ENCODE measurements at regions not wholly inside any gene's neighbourhood (a gene's known extent, or its start where the extent isn't known, plus 50 kb on each side); places are given as distances from the start of the nearest gene placed in this dataset.

- Histone ChIP-seq H3K27me3 (no peaks in the 10 kb centered on the region), H3K4me1 (no peaks in the 10 kb centered on the region), H3K4me3 (replicated peaks in 1 of 3) (no peak overlapping the region), H3K36me3 (no peaks in the 10 kb centered on the region), H3K27ac (no peak overlapping the region), H3K9me3 (no peaks in the 10 kb centered on the region)
- WGBS, 2 donors = 85 to 94% methylated on average over 5 of the region's 5 CpGs
- intact Hi-C loops (cut with DNase I) = no loop called here
- no peak for DNase-seq
- no peak for TF ChIP-seq CTCF (IDR thresholded peaks at IDR 0.05)
- TF ChIP-seq POLR2A (IDR thresholded peaks at IDR 0.05) = no peak
These were observed 187.8 kb upstream of the PRDM1 start for GRCh38 chr6:105898286-105898685.

GRCh38 chr6:105897131-105897530 lies 189.0 kb upstream of the PRDM1 start:
- Histone ChIP-seq H3K9me3 (no peaks in the 10 kb centered on the region), H3K27me3 (no peaks in the 10 kb centered on the region), H3K36me3 (no peaks in the 10 kb centered on the region), H3K4me3 (replicated peaks in 1 of 3) (no peak overlapping the region), H3K27ac (no peak overlapping the region), H3K4me1 (no peaks in the 10 kb centered on the region)
- no peak for DNase-seq
- intact Hi-C loops (cut with DNase I) = no loop called here
- 96 to 100% methylated on average over 1 of the region's 1 CpG for WGBS, 2 donors
- TF ChIP-seq POLR2A (IDR thresholded peaks at IDR 0.05) (no peak), CTCF (IDR thresholded peaks at IDR 0.05) (no peak)

- no peak overlapping the region for H3K27ac ChIP-seq
- H3K4me3 ChIP-seq (replicated peaks in 1 of 3) = no peak overlapping the region
- no peak for TF ChIP-seq POLR2A (IDR thresholded peaks at IDR 0.05)
- no peak for TF ChIP-seq CTCF (IDR thresholded peaks at IDR 0.05)
- no peaks in the 10 kb centered on the region for H3K27me3 ChIP-seq
- no peaks in the 10 kb centered on the region for H3K36me3 ChIP-seq
- intact Hi-C loops (cut with DNase I) = no loop called here
- no peaks in the 10 kb centered on the region for H3K9me3 ChIP-seq
- no peaks in the 10 kb centered on the region for H3K4me1 ChIP-seq
- DNase-seq = no peak
- WGBS, 2 donors = 71 to 74% methylated on average over 3 of the region's 3 CpGs
These were observed 189.4 kb upstream of the PRDM1 start for GRCh38 chr6:105896821-105897095.

GRCh38 chr6:105896052-105896820 lies 189.9 kb upstream of the PRDM1 start:
- DNase-seq = no peak

More at GRCh38 chr6:105896052-105896820, 189.9 kb upstream of the PRDM1 start:
- no peak for TF ChIP-seq CTCF (IDR thresholded peaks at IDR 0.05)
- TF ChIP-seq POLR2A (IDR thresholded peaks at IDR 0.05) = no peak
- Histone ChIP-seq H3K4me3 (replicated peaks in 1 of 3) (no peak overlapping the region), H3K4me1 (no peaks in the 10 kb centered on the region), H3K27me3 (no peaks in the 10 kb centered on the region), H3K36me3 (no peaks in the 10 kb centered on the region), H3K27ac (no peak overlapping the region), H3K9me3 (no peaks in the 10 kb centered on the region)
- intact Hi-C loops (cut with DNase I) = no loop called here
- WGBS, 2 donors = 72 to 83% methylated on average over 12 of the region's 12 CpGs

Measured in thyroid gland (tissue), 4 donors.